Smooth muscle cell (in vitro differentiated cells): ENCODE measurements at regions not wholly inside any gene's neighbourhood (a gene's known extent, or its start where the extent isn't known, plus 50 kb on each side); places are given as distances from the start of the nearest gene placed in this dataset.

Experiments used
- DNase-seq: peaks from one replicate; lab custom pipeline; 2025; ENCODE audit not compliant: unreplicated experiment; lab: John Stamatoyannopoulos, UW
- H2AFZ ChIP-seq: fragments of 200-600 bp; sonication (generic); 2 replicates; pipeline ENCODE4 v1.6.0; 2016; ENCODE audit warnings: antibody characterized with exemption, low read depth, mild to moderate bottlenecking
- H3F3A ChIP-seq: fragments of 200-600 bp; sonication (generic); 2 replicates; pipeline ENCODE4 v1.6.0; 2017; ENCODE audit warnings: antibody characterized with exemption, low read depth
- H3K27ac ChIP-seq: fragments of 200-600 bp; sonication (generic); 2 replicates; pipeline ENCODE4 v1.5.1; 2016; ENCODE audit warnings: low read depth, mild to moderate bottlenecking
- H3K27me3 ChIP-seq: fragments of 200-600 bp; sonication (generic); 2 replicates; pipeline ENCODE4 v1.6.1; 2016; ENCODE audit warnings: low read depth, mild to moderate bottlenecking
- H3K36me3 ChIP-seq: fragments of 200-600 bp; sonication (generic); 2 replicates; pipeline ENCODE4 v1.5.1; 2016; ENCODE audit warnings: low read depth
- H3K4me1 ChIP-seq: fragments of 200-600 bp; sonication (generic); 2 replicates; pipeline ENCODE4 v1.5.1; 2016; ENCODE audit warnings: low read depth
- H3K4me2 ChIP-seq: fragments of 200-600 bp; sonication (generic); 2 replicates; pipeline ENCODE4 v1.6.0; 2016; ENCODE audit warnings: mild to moderate bottlenecking
- H3K4me3 ChIP-seq: fragments of 200-600 bp; sonication (generic); 2 replicates; pipeline ENCODE4 v1.5.1; 2016; ENCODE audit warnings: mild to moderate bottlenecking
- H3K79me2 ChIP-seq: fragments of 200-600 bp; sonication (generic); 2 replicates; pipeline ENCODE4 v1.6.0; 2016; ENCODE audit warnings: low read depth, mild to moderate bottlenecking
- H3K9ac ChIP-seq: fragments of 200-600 bp; sonication (generic); 2 replicates; pipeline ENCODE4 v1.6.0; 2016; ENCODE audit warnings: low read depth
- H3K9me3 ChIP-seq: fragments of 200-600 bp; sonication (generic); replicated peaks from 2 replicates; pipeline ENCODE4 v1.5.1; 2016; ENCODE audit warnings: low read depth
- H4K20me1 ChIP-seq: fragments of 200-600 bp; sonication (generic); 2 replicates; pipeline ENCODE4 v1.6.0; 2016; ENCODE audit warnings: low read depth
- CTCF ChIP-seq: fragments of 200-600 bp; sonication (generic); IDR thresholded peaks from 2 replicates; pipeline ENCODE4 v1.5.1; 2017; ENCODE audit warnings: borderline replicate concordance, mild to moderate bottlenecking, antibody characterized with exemption; ENCODE audit not compliant: insufficient read depth, poor library complexity, severe bottlenecking
- WGBS: methylation state at CpG from one replicate; pipeline ENCODE4 v1.1.7; 2016; ENCODE audit warnings: low lambda C conversion rate; 5-methylcytosine and 5-hydroxymethylcytosine counted together

GRCh38 chrX:17323397-17323796 lies 51.6 kb upstream of the NHS start:
- no peak overlapping the region for H3K9ac ChIP-seq
- no peak for DNase-seq
- H3K4me2 ChIP-seq, result no peak overlapping the region
- H4K20me1 ChIP-seq, result no peaks in the 10 kb centered on the region
- no peak overlapping the region for H3K27ac ChIP-seq
- H3K36me3 ChIP-seq, result no peaks in the 10 kb centered on the region
- H3K27me3 ChIP-seq, result no peaks in the 10 kb centered on the region
- H3F3A ChIP-seq, result no peaks in the 10 kb centered on the region
- H3K9me3 ChIP-seq, result no peaks in the 10 kb centered on the region
- WGBS, result 75% methylated on average over 4 of the region's 4 CpGs
- TF ChIP-seq CTCF, result no peak
- no peaks in the 10 kb centered on the region for H3K79me2 ChIP-seq
- H3K4me1 ChIP-seq, result no peaks in the 10 kb centered on the region
- no peak overlapping the region for H2AFZ ChIP-seq
- no peak overlapping the region for H3K4me3 ChIP-seq
